Activated CD8-positive, alpha-beta T cell treated with anti-CD3 and anti-CD28 coated beads, Interleukin-2, amount 10 ng/mL, durations not matched to agents 7 days and 5 days (primary cell): ENCODE measurements at regions not wholly inside any gene's neighbourhood (a gene's known extent, or its start where the extent isn't known, plus 50 kb on each side); places are given as distances from the start of the nearest gene placed in this dataset.

Experiments
- ATAC-seq: fragments of 150-1000 bp; cut with Tn5 transposase; one replicate; pipeline ENCODE4 v1.10.0; 2021; ENCODE audit warnings: moderate library complexity
- CTCF ChIA-PET: fragments of 350-600 bp; sonication (Branson Sonifier 250); formaldehyde crosslinking; loops from one replicate; lab custom pipeline; 2021; ENCODE audit warnings: antibody characterized with exemption; lab: Charles Lee
- POLR2A ChIA-PET: fragments of 350-600 bp; sonication (Branson Sonifier 250); formaldehyde crosslinking; loops from one replicate; lab custom pipeline; 2021; ENCODE audit warnings: antibody characterized with exemption; lab: Charles Lee
- DNase-seq: peaks from one replicate; pipeline ENCODE4 v3.0.0-alpha.2; 2020
- H3K27ac Mint-ChIP-seq: one replicate; pipeline ENCODE4 v1.8.0; 2021; ENCODE audit warnings: mild to moderate bottlenecking, mixed read lengths
- H3K27me3 Mint-ChIP-seq: one replicate; pipeline ENCODE4 v1.8.0; 2021; ENCODE audit warnings: low read depth, mixed read lengths
- H3K36me3 Mint-ChIP-seq: one replicate; pipeline ENCODE4 v1.8.0; 2021; ENCODE audit warnings: low read depth, mixed read lengths
- H3K4me1 Mint-ChIP-seq: one replicate; pipeline ENCODE4 v1.8.0; 2021; ENCODE audit warnings: low read depth, mixed read lengths
- H3K4me3 Mint-ChIP-seq: one replicate; pipeline ENCODE4 v1.8.0; 2021; ENCODE audit warnings: mild to moderate bottlenecking, mixed read lengths
- H3K9me3 Mint-ChIP-seq: one replicate; pipeline ENCODE4 v1.8.0; 2022; ENCODE audit warnings: mixed read lengths; ENCODE audit not compliant: insufficient read depth

DNA sequence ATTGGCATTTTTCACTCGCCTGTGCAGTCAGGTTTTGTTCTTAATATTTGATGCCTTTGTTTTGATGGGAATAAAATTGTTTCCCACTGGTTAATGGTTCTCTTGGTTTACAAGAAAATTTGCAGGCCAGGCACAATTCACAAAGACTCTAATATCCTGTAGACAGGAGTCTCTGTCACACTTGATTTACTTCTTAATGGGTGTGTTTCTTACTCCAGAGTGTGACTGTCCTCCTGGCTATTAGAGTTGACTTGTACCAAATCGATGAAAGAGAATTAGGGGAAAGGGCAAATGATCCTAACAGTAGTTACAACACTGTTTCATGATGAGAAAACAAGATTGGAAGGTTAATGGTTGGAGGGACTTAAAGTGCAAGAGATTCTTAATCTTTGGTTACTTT, 142.8 kb upstream of the SV2C start:
- H3K27me3 Mint-ChIP-seq, result peaks cover 2% of the 10 kb centered on the region
- CTCF ChIA-PET, result no interaction called here

DNA sequence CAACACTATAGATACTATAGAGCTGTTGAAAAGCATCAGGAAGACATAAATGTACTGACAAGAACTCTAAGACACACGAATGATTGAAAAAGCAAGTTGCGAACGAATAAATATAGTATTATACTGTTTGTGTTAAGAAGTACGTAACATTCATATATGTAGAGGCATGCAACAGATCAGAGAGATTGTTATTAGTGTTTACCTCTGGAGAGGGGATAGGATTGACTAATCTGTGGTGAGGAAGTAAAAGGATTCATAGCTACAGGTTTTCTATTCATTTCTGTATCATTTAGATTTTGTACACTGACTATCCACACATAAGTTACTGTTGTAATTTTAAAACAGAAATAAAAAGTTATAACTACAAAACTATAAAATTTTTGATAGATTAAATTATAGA, 147.6 kb upstream of the SV2C start:
- no peaks in the 10 kb centered on the region for H3K9me3 Mint-ChIP-seq
- peaks cover 2% of the 10 kb centered on the region for H3K27me3 Mint-ChIP-seq
- ChIA-PET POLR2A (no interaction called here), CTCF (no interaction called here)
- ATAC-seq, result no peak
- no peak overlapping the region for H3K27ac Mint-ChIP-seq
- no peaks in the 10 kb centered on the region for H3K36me3 Mint-ChIP-seq
- H3K4me1 Mint-ChIP-seq, result no peaks in the 10 kb centered on the region
- no peak for DNase-seq
- no peak overlapping the region for H3K4me3 Mint-ChIP-seq

More for the DNA sequence above, 142.8 kb upstream of the SV2C start:
- H3K36me3 Mint-ChIP-seq, result no peaks in the 10 kb centered on the region
- DNase-seq, result no peak
- H3K4me3 Mint-ChIP-seq, result no peak overlapping the region
- no peak for ATAC-seq
- H3K27ac Mint-ChIP-seq, result no peak overlapping the region
- POLR2A ChIA-PET, result no interaction called here
- no peaks in the 10 kb centered on the region for H3K9me3 Mint-ChIP-seq
- no peaks in the 10 kb centered on the region for H3K4me1 Mint-ChIP-seq

DNA sequence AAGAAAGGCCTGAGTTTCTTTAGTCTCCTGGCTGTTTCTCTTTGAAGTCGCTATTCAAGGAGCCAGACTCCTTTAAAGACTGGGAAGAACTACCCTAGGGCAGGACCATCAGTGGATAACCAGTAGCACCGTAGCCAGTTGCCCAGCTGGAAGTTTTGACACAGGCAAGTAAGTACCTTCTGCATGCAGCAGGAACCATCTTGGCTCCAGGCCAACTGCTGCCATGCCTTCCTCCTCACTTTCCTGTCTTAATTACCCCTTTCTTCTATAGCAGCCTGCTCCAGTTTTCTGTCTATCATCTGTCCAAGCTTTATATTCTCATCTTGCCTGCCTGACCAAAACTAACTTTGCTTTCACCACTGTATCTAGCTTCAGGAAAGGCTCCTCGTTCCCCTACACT, 149.7 kb upstream of the SV2C start:
- CTCF ChIA-PET, result no interaction called here
- DNase-seq (no peak), ATAC-seq (no peak)
- Mint-ChIP-seq H3K27me3 (peaks cover 6% of the 10 kb centered on the region), H3K4me3 (no peak overlapping the region), H3K27ac (no peak overlapping the region), H3K36me3 (no peaks in the 10 kb centered on the region), H3K4me1 (no peaks in the 10 kb centered on the region), H3K9me3 (no peaks in the 10 kb centered on the region)
- POLR2A ChIA-PET, result no interaction called here

GRCh38 chr5:75931175-75931574, 152.0 kb upstream of the SV2C start:
- H3K9me3 Mint-ChIP-seq, result no peaks in the 10 kb centered on the region
- H3K27me3 Mint-ChIP-seq, result peaks cover 9% of the 10 kb centered on the region
- ChIA-PET POLR2A (no interaction called here), CTCF (no interaction called here)
- DNase-seq, result no peak
- no peaks in the 10 kb centered on the region for H3K36me3 Mint-ChIP-seq
- ATAC-seq, result no peak
- H3K4me3 Mint-ChIP-seq, result no peak overlapping the region
- no peaks in the 10 kb centered on the region for H3K4me1 Mint-ChIP-seq
- H3K27ac Mint-ChIP-seq, result no peak overlapping the region

GRCh38 chr5:75928992-75929391, 154.2 kb upstream of the SV2C start:
- no peaks in the 10 kb centered on the region for H3K4me1 Mint-ChIP-seq
- CTCF ChIA-PET, result no interaction called here
- H3K27me3 Mint-ChIP-seq, result peaks cover 10% of the 10 kb centered on the region
- H3K4me3 Mint-ChIP-seq, result no peak overlapping the region
- ATAC-seq, result no peak
- H3K27ac Mint-ChIP-seq, result no peak overlapping the region
- no peaks in the 10 kb centered on the region for H3K9me3 Mint-ChIP-seq
- no peaks in the 10 kb centered on the region for H3K36me3 Mint-ChIP-seq
- POLR2A ChIA-PET, result no interaction called here
- no peak for DNase-seq

DNA sequence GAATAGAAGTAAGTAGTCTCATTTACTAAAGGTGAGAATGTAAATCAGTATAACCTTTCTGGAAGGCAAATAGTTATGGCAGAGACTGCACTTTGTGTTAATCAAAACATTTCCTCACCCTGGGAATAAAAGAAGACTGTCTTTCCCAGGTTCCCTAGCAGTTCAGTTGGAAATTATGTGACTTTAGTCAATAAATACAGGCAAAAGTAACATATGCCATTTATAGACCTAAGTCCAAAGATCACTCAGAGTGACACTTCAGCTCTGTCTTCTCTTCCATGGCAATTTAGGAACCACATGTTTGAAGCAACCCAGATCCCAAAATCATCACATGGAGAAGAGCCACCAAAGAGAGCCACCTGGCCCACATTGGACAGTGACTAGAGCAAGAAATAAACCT, 160.7 kb upstream of the SV2C start:
- Mint-ChIP-seq H3K4me3 (no peak overlapping the region), H3K36me3 (no peaks in the 10 kb centered on the region), H3K27ac (no peak overlapping the region), H3K9me3 (no peaks in the 10 kb centered on the region), H3K4me1 (no peaks in the 10 kb centered on the region), H3K27me3 (peaks cover 16% of the 10 kb centered on the region)
- ATAC-seq (no peak), DNase-seq (no peak)
- CTCF ChIA-PET, result no interaction called here
- POLR2A ChIA-PET, result no interaction called here

DNA sequence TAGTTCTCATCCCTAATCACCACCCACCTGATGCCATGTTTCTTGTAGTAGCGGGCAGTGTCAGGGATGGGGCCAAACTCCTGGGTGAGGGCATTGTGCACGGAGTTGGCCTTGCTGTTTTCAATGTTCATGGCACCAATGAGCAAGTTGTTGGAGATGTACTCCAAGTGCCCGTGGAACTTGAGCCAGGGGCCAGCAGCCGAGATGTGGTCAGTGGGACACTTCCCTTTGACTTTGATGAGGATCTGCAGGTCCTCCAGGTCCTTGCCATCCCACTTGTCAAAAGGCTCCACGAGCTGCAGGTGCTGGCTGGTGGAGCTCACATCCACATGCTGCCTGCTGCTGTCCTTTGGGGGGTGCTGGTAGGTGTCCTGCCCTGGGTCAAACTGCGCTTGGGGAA, 162.2 kb upstream of the SV2C start:
- no peaks in the 10 kb centered on the region for H3K36me3 Mint-ChIP-seq
- no peak overlapping the region for H3K4me3 Mint-ChIP-seq
- no peaks in the 10 kb centered on the region for H3K9me3 Mint-ChIP-seq
- DNase-seq (no peak), ATAC-seq (no peak)
- ChIA-PET CTCF (no interaction called here), POLR2A (no interaction called here)
- H3K4me1 Mint-ChIP-seq, result no peaks in the 10 kb centered on the region
- no peak overlapping the region for H3K27ac Mint-ChIP-seq
- peaks cover 12% of the 10 kb centered on the region for H3K27me3 Mint-ChIP-seq

DNA sequence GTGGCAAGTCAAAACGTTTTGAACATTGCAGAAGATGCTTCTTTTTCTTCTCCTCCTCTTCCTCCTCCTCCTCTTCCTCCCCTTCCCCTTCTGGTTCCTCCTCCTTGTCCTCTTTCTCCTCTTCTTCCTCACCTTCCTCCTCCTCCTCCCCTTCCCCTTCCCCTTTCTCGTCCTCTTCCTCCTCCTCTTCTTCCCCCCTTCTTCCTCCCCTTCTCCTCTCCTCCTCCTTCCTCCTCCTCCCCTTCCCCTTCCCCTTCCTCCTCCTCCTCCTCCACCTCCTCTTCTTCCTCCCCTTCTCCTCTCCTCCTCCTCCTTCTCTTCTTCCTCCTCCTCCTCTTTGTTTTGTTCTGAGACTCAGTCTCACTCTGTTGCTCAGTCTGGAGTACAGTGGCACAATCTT, 167.0 kb upstream of the SV2C start:
- peaks cover 5% of the 10 kb centered on the region for H3K27me3 Mint-ChIP-seq
- H3K27ac Mint-ChIP-seq, result no peak overlapping the region
- no peak overlapping the region for H3K4me3 Mint-ChIP-seq
- H3K4me1 Mint-ChIP-seq, result no peaks in the 10 kb centered on the region
- H3K9me3 Mint-ChIP-seq, result no peaks in the 10 kb centered on the region
- ChIA-PET POLR2A (no interaction called here), CTCF (no interaction called here)
- ATAC-seq, result no peak
- no peak for DNase-seq
- no peaks in the 10 kb centered on the region for H3K36me3 Mint-ChIP-seq

GRCh38 chr5:75909223-75909622, 174.0 kb upstream of the SV2C start:
- H3K4me1 Mint-ChIP-seq, result no peaks in the 10 kb centered on the region
- H3K27me3 Mint-ChIP-seq, result no peaks in the 10 kb centered on the region
- ChIA-PET CTCF (no interaction called here), POLR2A (no interaction called here)
- H3K9me3 Mint-ChIP-seq, result no peaks in the 10 kb centered on the region
- H3K27ac Mint-ChIP-seq, result no peak overlapping the region
- H3K4me3 Mint-ChIP-seq, result no peak overlapping the region
- H3K36me3 Mint-ChIP-seq, result no peaks in the 10 kb centered on the region
- DNase-seq, result no peak
- ATAC-seq, result no peak

DNA sequence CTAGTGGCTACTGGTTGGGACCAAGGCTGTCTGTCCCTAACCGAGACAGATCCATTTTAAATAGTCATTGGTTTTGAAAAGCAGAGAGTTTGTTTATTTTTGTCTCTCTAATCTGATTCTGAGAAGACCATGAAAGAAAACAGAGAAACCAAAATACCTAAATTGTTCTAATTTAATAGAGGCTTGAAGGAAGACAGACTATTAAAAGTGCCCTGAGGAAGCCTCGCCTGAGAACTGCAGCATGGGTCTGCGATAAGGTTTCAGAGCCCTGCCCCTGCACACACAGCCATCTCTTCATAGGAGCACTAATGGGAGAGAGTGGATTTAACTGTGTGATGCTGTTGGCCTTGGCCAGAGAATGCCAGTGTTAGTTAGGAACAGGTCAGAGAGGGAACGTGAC, 175.5 kb upstream of the SV2C start:
- Mint-ChIP-seq H3K27ac (no peak overlapping the region), H3K27me3 (no peaks in the 10 kb centered on the region), H3K9me3 (no peaks in the 10 kb centered on the region), H3K4me1 (no peaks in the 10 kb centered on the region), H3K36me3 (no peaks in the 10 kb centered on the region), H3K4me3 (no peak overlapping the region)
- ChIA-PET POLR2A (no interaction called here), CTCF (no interaction called here)
- DNase-seq, result no peak
- no peak for ATAC-seq

DNA sequence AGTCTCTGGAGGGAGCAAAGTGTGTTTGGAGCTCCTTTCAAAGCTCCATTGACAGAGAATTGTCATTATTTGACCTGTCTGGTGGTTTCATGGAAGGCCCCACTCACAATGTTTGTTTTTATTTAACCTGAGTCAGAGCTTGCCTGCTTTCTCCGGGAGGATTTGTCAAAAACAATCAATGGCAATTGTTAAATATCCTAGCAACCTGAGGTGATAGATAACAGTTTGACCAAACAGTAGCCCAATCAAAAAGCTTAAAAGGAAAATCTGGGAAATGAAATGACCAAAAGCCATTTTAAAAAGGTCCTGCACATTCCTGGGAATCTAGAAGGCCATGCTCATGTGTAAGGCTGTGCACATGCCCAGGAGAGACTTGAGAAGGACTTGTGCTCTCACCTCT, 177.2 kb upstream of the POC5 start:
- ATAC-seq (no peak), DNase-seq (no peak)
- H3K4me3 Mint-ChIP-seq, result no peak overlapping the region
- H3K36me3 Mint-ChIP-seq, result no peaks in the 10 kb centered on the region
- H3K27ac Mint-ChIP-seq, result no peak overlapping the region
- no peaks in the 10 kb centered on the region for H3K4me1 Mint-ChIP-seq
- ChIA-PET POLR2A (no interaction called here), CTCF (no interaction called here)
- no peaks in the 10 kb centered on the region for H3K9me3 Mint-ChIP-seq
- H3K27me3 Mint-ChIP-seq, result no peaks in the 10 kb centered on the region

DNA sequence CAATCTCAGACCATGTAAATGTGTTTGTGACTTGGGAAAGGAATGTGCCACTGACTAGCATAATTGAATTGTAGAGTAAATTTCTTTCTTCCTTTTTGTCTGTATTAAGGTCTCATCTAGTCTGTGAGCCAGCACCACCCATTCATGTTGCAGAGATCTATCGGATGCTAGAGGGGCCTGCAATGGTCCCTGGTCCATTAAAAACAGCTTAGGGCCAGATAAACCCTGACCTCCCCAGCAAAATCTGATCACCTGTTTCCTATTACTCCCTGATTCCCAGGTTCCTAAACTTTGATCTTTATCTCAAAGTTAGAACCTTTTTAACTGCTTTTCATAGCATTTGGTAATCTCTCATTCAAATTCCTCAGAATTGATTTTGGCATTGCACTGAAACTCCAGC, 174.5 kb upstream of the POC5 start:
- H3K4me3 Mint-ChIP-seq, result no peak overlapping the region
- H3K36me3 Mint-ChIP-seq, result no peaks in the 10 kb centered on the region
- no peaks in the 10 kb centered on the region for H3K27me3 Mint-ChIP-seq
- H3K4me1 Mint-ChIP-seq, result no peaks in the 10 kb centered on the region
- CTCF ChIA-PET, result no interaction called here
- no peaks in the 10 kb centered on the region for H3K9me3 Mint-ChIP-seq
- no peak overlapping the region for H3K27ac Mint-ChIP-seq
- no peak for ATAC-seq
- POLR2A ChIA-PET, result no interaction called here
- DNase-seq, result no peak

DNA sequence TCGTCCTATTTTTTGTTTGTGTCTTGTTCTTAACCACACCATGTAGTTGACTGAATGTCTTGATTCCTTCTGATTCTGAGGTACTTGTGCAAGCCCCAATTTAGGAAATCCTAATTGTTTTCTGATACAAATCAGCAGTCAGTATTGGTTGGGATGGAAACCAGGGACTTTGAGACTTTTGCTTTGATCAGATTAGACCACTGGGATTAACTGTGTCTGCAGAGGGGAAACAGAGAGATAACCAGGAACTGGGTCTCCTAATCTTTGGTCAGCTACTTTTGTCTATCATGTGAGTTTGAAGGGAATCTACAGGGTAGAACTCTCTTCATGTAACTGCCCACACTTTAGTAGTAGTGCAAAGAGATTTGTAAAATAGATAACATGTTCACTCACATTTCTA, 173.8 kb upstream of the POC5 start:
- POLR2A ChIA-PET, result no interaction called here

More for the DNA sequence above, 173.8 kb upstream of the POC5 start:
- no peak overlapping the region for H3K27ac Mint-ChIP-seq
- DNase-seq (no peak), ATAC-seq (no peak)
- no peaks in the 10 kb centered on the region for H3K27me3 Mint-ChIP-seq
- no peak overlapping the region for H3K4me3 Mint-ChIP-seq
- CTCF ChIA-PET, result no interaction called here
- H3K36me3 Mint-ChIP-seq, result no peaks in the 10 kb centered on the region
- no peaks in the 10 kb centered on the region for H3K4me1 Mint-ChIP-seq
- no peaks in the 10 kb centered on the region for H3K9me3 Mint-ChIP-seq
